OCI-LY1 (cell line): ENCODE measurements at regions not wholly inside any gene's neighbourhood (a gene's known extent, or its start where the extent isn't known, plus 50 kb on each side); places are given as distances from the start of the nearest gene placed in this dataset.

Source experiments
- H2AFZ ChIP-seq: fragments of 200-600 bp; sonication (generic), shearing (Covaris generic); 2 replicates; pipeline ENCODE4 v1.6.0; 2014; ENCODE audit warnings: antibody characterized with exemption, mild to moderate bottlenecking, low read length
- H3F3A ChIP-seq: fragments of 200-600 bp; sonication (generic), shearing (Covaris generic); 2 replicates; pipeline ENCODE4 v1.6.0; 2014; ENCODE audit warnings: mild to moderate bottlenecking, antibody characterized with exemption, low read length, moderate library complexity; ENCODE audit not compliant: insufficient read depth
- H3K27ac ChIP-seq: fragments of 200-600 bp; sonication (generic); 2 replicates; pipeline ENCODE4 v1.5.1; 2014; ENCODE audit warnings: low read length, mixed run types, mild to moderate bottlenecking, low read depth; ENCODE audit not compliant: poor library complexity, severe bottlenecking
- H3K27me3 ChIP-seq: fragments of 200-600 bp; sonication (generic); 2 replicates; pipeline ENCODE4 v1.6.0; 2014; ENCODE audit warnings: antibody characterized with exemption, mild to moderate bottlenecking, low read length, moderate library complexity; ENCODE audit not compliant: insufficient read depth
- H3K36me3 ChIP-seq: fragments of 200-600 bp; sonication (generic); 2 replicates; pipeline ENCODE4 v1.6.1; 2014; ENCODE audit warnings: mild to moderate bottlenecking, antibody characterized with exemption, low read length, moderate library complexity, mixed read lengths; ENCODE audit not compliant: insufficient read depth
- H3K4me1 ChIP-seq: fragments of 200-600 bp; sonication (generic); 2 replicates; pipeline ENCODE4 v1.5.1; 2014; ENCODE audit warnings: mild to moderate bottlenecking, low read length, moderate library complexity; ENCODE audit not compliant: insufficient read depth, severe bottlenecking
- H3K4me2 ChIP-seq: fragments of 200-600 bp; sonication (generic), shearing (Covaris generic); 2 replicates; pipeline ENCODE4 v1.6.1; 2014; ENCODE audit warnings: low read length
- H3K4me3 ChIP-seq: fragments of 200-600 bp; sonication (generic); 2 replicates; pipeline ENCODE4 v1.5.1; 2014; ENCODE audit warnings: low read length, low read depth, mild to moderate bottlenecking, mixed read lengths; ENCODE audit not compliant: poor library complexity, severe bottlenecking
- H3K79me2 ChIP-seq: fragments of 200-600 bp; shearing (Covaris generic); 2 replicates; pipeline ENCODE4 v1.6.1; 2016; ENCODE audit warnings: mixed run types, low read length, mixed read lengths; ENCODE audit not compliant: insufficient read depth
- H3K9ac ChIP-seq: fragments of 200-600 bp; sonication (generic), shearing (Covaris generic); 2 replicates; pipeline ENCODE4 v1.6.1; 2014; ENCODE audit warnings: mild to moderate bottlenecking, low read length, mixed read lengths
- H3K9me2 ChIP-seq: fragments of 200-600 bp; sonication (generic), shearing (Covaris generic); 2 replicates; pipeline ENCODE4 v1.6.1; 2014; ENCODE audit warnings: low read depth, mild to moderate bottlenecking, low read length, mixed read lengths
- H3K9me3 ChIP-seq: fragments of 200-600 bp; shearing (Covaris generic); 2 replicates; pipeline ENCODE4 v1.6.1; 2014; ENCODE audit warnings: low read length, mixed read lengths
- H4K20me1 ChIP-seq: fragments of 200-600 bp; sonication (generic), shearing (Covaris generic); 2 replicates; pipeline ENCODE4 v1.6.0; 2016; ENCODE audit warnings: mild to moderate bottlenecking, low read length; ENCODE audit not compliant: insufficient read depth
- CTCF ChIP-seq: fragments of 200-600 bp; sonication (generic), shearing (Covaris generic); IDR thresholded peaks from 2 replicates; pipeline ENCODE4 v1.5.1; 2017; ENCODE audit warnings: mild to moderate bottlenecking, antibody characterized with exemption, low read length, moderate library complexity, mixed read lengths
- EZH2 ChIP-seq: fragments of 200-600 bp; sonication (generic), shearing (Covaris generic); IDR thresholded peaks from 2 replicates; pipeline ENCODE4 v1.8.0; 2017; ENCODE audit warnings: borderline replicate concordance, mixed run types, mild to moderate bottlenecking, antibody characterized with exemption, low read length, moderate library complexity, mixed read lengths

GRCh38 chr2:48227617-48228344 is 86.7 kb upstream of the FOXN2 start:
- Histone ChIP-seq H2AFZ (no peak overlapping the region), H3K4me2 (no peak overlapping the region)

GRCh38 chr2:48228345-48228684 is 86.2 kb upstream of the FOXN2 start:
- Histone ChIP-seq H2AFZ (no peak overlapping the region), H4K20me1 (no peaks in the 10 kb centered on the region), H3K4me3 (no peak overlapping the region), H3K9me2 (no peaks in the 10 kb centered on the region), H3K9me3 (no peaks in the 10 kb centered on the region), H3K36me3 (no peaks in the 10 kb centered on the region), H3K9ac (no peak overlapping the region), H3K27me3 (peaks cover 5% of the 10 kb centered on the region; the same call in 1 of the 2 replicates), H3K4me1 (no peaks in the 10 kb centered on the region), H3F3A (no peaks in the 10 kb centered on the region), H3K79me2 (no peaks in the 10 kb centered on the region), H3K27ac (no peak overlapping the region), H3K4me2 (no peak overlapping the region)
- no peak for TF ChIP-seq CTCF
- no peak for TF ChIP-seq EZH2

More at GRCh38 chr2:48227617-48228344, 86.7 kb upstream of the FOXN2 start:
- peaks cover 5% of the 10 kb centered on the region; the same call in 1 of the 2 replicates for H3K27me3 ChIP-seq
- H3K36me3 ChIP-seq, result no peaks in the 10 kb centered on the region
- H3K9me2 ChIP-seq, result no peaks in the 10 kb centered on the region
- no peaks in the 10 kb centered on the region for H4K20me1 ChIP-seq
- no peak overlapping the region for H3K9ac ChIP-seq
- TF ChIP-seq EZH2 (no peak), CTCF (no peak)
- H3K4me3 ChIP-seq, result no peak overlapping the region
- no peak overlapping the region for H3K27ac ChIP-seq
- no peaks in the 10 kb centered on the region for H3K79me2 ChIP-seq
- no peaks in the 10 kb centered on the region for H3K9me3 ChIP-seq
- H3F3A ChIP-seq, result no peaks in the 10 kb centered on the region
- no peaks in the 10 kb centered on the region for H3K4me1 ChIP-seq

GRCh38 chr2:48229063-48229462 is 85.4 kb upstream of the FOXN2 start:
- Histone ChIP-seq H3K36me3 (no peaks in the 10 kb centered on the region), H3K27me3 (no peaks in the 10 kb centered on the region), H3K9me3 (no peaks in the 10 kb centered on the region), H3K4me1 (no peaks in the 10 kb centered on the region), H3K79me2 (no peaks in the 10 kb centered on the region), H3K9ac (no peak overlapping the region), H3K4me3 (no peak overlapping the region), H3K4me2 (no peak overlapping the region), H2AFZ (no peak overlapping the region), H3K27ac (no peak overlapping the region), H3F3A (no peaks in the 10 kb centered on the region), H3K9me2 (no peaks in the 10 kb centered on the region), H4K20me1 (no peaks in the 10 kb centered on the region)
- TF ChIP-seq EZH2, result no peak
- TF ChIP-seq CTCF, result no peak
